ENCODE measurements at regions not wholly inside any gene's neighbourhood (a gene's known extent, or its start where the extent isn't known, plus 50 kb on each side); places are given as distances from the start of the nearest gene placed in this dataset.
A peak's percentile ranks its signal among the peaks of the same experiment; 100 is the strongest.

- Mint-ChIP-seq H3K4me1 (ENCODE audit: unreplicated experiment) (no peaks in the 10 kb centered on the region), H3K27ac (ENCODE audit: unreplicated experiment) (no peak overlapping the region), H3K4me3 (ENCODE audit: unreplicated experiment) (no peak overlapping the region), H3K27me3 (ENCODE audit: unreplicated experiment) (no peaks in the 10 kb centered on the region), H3K9me3 (ENCODE audit: unreplicated experiment) (peaks cover 18% of the 10 kb centered on the region), H3K36me3 (ENCODE audit: unreplicated experiment) (no peaks in the 10 kb centered on the region)
- DNase-seq (ENCODE audit: extremely low spot score, unreplicated experiment), result no peak
- TF ChIP-seq, protein P1, sequence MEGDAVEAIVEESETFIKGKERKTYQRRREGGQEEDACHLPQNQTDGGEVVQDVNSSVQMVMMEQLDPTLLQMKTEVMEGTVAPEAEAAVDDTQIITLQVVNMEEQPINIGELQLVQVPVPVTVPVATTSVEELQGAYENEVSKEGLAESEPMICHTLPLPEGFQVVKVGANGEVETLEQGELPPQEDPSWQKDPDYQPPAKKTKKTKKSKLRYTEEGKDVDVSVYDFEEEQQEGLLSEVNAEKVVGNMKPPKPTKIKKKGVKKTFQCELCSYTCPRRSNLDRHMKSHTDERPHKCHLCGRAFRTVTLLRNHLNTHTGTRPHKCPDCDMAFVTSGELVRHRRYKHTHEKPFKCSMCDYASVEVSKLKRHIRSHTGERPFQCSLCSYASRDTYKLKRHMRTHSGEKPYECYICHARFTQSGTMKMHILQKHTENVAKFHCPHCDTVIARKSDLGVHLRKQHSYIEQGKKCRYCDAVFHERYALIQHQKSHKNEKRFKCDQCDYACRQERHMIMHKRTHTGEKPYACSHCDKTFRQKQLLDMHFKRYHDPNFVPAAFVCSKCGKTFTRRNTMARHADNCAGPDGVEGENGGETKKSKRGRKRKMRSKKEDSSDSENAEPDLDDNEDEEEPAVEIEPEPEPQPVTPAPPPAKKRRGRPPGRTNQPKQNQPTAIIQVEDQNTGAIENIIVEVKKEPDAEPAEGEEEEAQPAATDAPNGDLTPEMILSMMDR (IDR thresholded peaks at IDR 0.05), result no peak
Observed at GRCh38 chr9:23524607-23525155, 301.4 kb downstream of the ELAVL2 start.

DNA sequence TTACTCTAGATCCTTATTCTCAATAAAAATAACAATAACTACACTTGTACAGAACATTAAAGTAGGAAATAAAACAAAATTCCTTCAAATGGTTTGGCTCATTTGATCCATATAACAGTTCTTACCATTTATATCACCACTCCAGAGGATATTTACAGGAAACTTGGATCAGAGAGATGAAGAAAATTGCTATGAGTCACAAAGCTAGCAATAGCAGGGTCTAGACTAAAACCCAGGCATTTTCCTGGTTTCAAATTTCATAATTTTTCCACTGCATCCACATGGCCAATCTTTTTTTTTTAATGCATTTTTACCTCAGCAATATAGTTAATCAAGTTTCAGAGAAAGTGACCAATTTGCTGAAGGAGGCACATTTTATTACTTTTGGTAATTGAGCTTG, 299.2 kb downstream of the ELAVL2 start:
- TF ChIP-seq, protein P1 (IDR thresholded peaks at IDR 0.05), result no peak
- H3K36me3 Mint-ChIP-seq (ENCODE audit: unreplicated experiment), result no peaks in the 10 kb centered on the region

DNA sequence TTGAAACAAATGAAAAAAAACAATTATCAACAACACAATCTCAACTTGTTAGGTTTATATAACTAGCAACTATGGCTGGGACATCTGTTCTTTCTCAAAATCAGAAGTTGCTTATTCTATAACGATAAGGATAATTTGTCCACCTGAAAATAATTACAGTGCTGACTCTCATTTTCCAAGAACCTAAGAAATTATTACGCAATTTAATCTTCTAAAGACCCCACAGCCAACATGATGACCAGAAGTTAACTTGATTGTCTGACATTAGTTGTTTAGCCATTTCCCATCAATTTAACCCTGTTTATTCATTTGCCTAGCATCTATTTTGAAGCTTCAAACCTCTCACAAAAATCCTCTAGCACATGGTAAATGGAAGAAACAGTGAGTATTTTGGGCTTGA, 293.8 kb downstream of the ELAVL2 start:
- H3K27ac Mint-ChIP-seq (ENCODE audit: unreplicated experiment), result no peak overlapping the region
- H3K4me1 Mint-ChIP-seq (ENCODE audit: unreplicated experiment), result peaks cover 4% of the 10 kb centered on the region
- H3K4me3 Mint-ChIP-seq (ENCODE audit: unreplicated experiment), result no peak overlapping the region
- H3K9me3 Mint-ChIP-seq (ENCODE audit: unreplicated experiment), result peaks cover 19% of the 10 kb centered on the region
- no peak for DNase-seq (ENCODE audit: extremely low spot score, unreplicated experiment)
- TF ChIP-seq, protein P1 (IDR thresholded peaks at IDR 0.05), result no peak
- no peaks in the 10 kb centered on the region for H3K36me3 Mint-ChIP-seq (ENCODE audit: unreplicated experiment)
- peaks cover 10% of the 10 kb centered on the region for H3K27me3 Mint-ChIP-seq (ENCODE audit: unreplicated experiment)

More for the DNA sequence above, 299.2 kb downstream of the ELAVL2 start:
- H3K9me3 Mint-ChIP-seq (ENCODE audit: unreplicated experiment), result peaks cover 22% of the 10 kb centered on the region
- H3K27me3 Mint-ChIP-seq (ENCODE audit: unreplicated experiment), result no peaks in the 10 kb centered on the region
- H3K4me3 Mint-ChIP-seq (ENCODE audit: unreplicated experiment), result no peak overlapping the region
- no peak for DNase-seq (ENCODE audit: extremely low spot score, unreplicated experiment)
- H3K27ac Mint-ChIP-seq (ENCODE audit: unreplicated experiment), result no peak overlapping the region
- H3K4me1 Mint-ChIP-seq (ENCODE audit: unreplicated experiment), result no peaks in the 10 kb centered on the region

DNA sequence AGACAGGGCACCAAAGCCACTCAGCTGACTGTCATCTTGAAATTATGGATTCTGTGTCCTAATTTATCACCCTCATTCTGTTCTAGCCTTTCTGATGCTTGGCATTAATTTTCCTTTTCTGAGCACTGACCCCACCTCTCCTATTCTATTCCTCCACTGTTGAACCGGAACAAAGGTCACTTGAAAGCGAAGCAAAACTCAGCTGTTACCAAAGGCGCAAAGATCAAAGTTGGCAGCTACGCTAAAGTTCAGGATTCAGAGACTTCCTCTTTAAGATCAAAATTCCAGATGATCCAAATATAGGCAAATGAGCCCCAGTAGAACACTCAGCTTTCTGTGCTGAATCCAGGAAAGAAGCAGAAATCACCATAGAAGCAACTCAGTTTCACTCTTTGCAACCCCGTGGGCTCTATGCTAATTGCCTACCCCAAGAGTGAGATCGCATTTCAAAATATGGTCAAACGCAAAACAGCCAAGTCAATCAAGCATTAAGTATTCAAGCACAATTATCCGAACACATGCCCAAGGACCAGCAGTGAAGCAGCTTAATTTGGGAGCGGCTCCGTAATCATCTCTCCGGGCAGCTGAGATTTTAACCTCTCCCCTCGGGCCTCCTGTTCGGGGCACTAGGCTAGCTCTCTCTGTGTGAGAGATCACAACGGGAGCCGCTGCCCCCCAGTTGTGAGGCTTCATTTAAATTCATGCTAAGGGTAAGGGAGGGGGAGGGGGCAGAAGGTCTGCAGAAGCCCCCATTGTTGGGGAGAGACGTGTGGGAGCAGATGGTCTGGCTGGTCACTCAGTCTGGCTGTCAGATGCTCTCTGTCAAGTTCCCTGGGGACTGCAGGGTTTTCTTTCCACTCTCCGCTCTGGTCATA, 288.6 kb downstream of the ELAVL2 start:
- H3K4me1 Mint-ChIP-seq (ENCODE audit: unreplicated experiment), result peaks cover 19% of the 10 kb centered on the region
- no peaks in the 10 kb centered on the region for H3K36me3 Mint-ChIP-seq (ENCODE audit: unreplicated experiment)
- no peak for DNase-seq (ENCODE audit: extremely low spot score, unreplicated experiment)
- TF ChIP-seq, protein P1 (IDR thresholded peaks at IDR 0.05), result no peak
- H3K9me3 Mint-ChIP-seq (ENCODE audit: unreplicated experiment), result no peaks in the 10 kb centered on the region
- peak overlapping the region; percentile 59 for H3K4me3 Mint-ChIP-seq (ENCODE audit: unreplicated experiment)
- peaks cover 11% of the 10 kb centered on the region for H3K27me3 Mint-ChIP-seq (ENCODE audit: unreplicated experiment)
- no peak overlapping the region for H3K27ac Mint-ChIP-seq (ENCODE audit: unreplicated experiment)

- DNase-seq (ENCODE audit: extremely low spot score, unreplicated experiment), result no peak
- no peaks in the 10 kb centered on the region for H3K36me3 Mint-ChIP-seq (ENCODE audit: unreplicated experiment)
- H3K4me1 Mint-ChIP-seq (ENCODE audit: unreplicated experiment), result peaks cover 19% of the 10 kb centered on the region
- peak overlapping the region; percentile 59 for H3K4me3 Mint-ChIP-seq (ENCODE audit: unreplicated experiment)
- H3K27ac Mint-ChIP-seq (ENCODE audit: unreplicated experiment), result no peak overlapping the region
- TF ChIP-seq, protein P1 (IDR thresholded peaks at IDR 0.05), result no peak
- H3K9me3 Mint-ChIP-seq (ENCODE audit: unreplicated experiment), result no peaks in the 10 kb centered on the region
- H3K27me3 Mint-ChIP-seq (ENCODE audit: unreplicated experiment), result peaks cover 9% of the 10 kb centered on the region
Observed at GRCh38 chr9:23538067-23538402, 288.0 kb downstream of the ELAVL2 start.

All from osteocyte (in vitro differentiated cells).